WTC11 (cell line): ENCODE measurements at regions not wholly inside any gene's neighbourhood (a gene's known extent, or its start where the extent isn't known, plus 50 kb on each side); places are given as distances from the start of the nearest gene placed in this dataset.

Experiments
- ATAC-seq: fragments of 200-7000 bp; cut with Tn5 transposase; 2 replicates; pipeline ENCODE4 v1.10.0; 2021; ENCODE audit warnings: mild to moderate bottlenecking, moderate library complexity
- CTCF ChIA-PET: fragments of 300-600 bp; sonication (Branson Sonifier 250); formaldehyde crosslinking; loops from one replicate; lab custom pipeline; 2021; ENCODE audit warnings: antibody characterized with exemption; lab: Charles Lee
- POLR2A ChIA-PET: fragments of 350-600 bp; sonication (Branson Sonifier 250); formaldehyde crosslinking; loops from one replicate; lab custom pipeline; 2021; ENCODE audit warnings: antibody characterized with exemption; lab: Charles Lee
- DNase-seq: peaks from one replicate; pipeline ENCODE4 v3.0.0; 2021; ENCODE audit warnings: low spot score
- H3K27ac Mint-ChIP-seq: 2 replicates; pipeline ENCODE4 v1.8.0; 2021; ENCODE audit warnings: mixed read lengths
- H3K27me3 Mint-ChIP-seq: 2 replicates; pipeline ENCODE4 v1.8.0; 2021; ENCODE audit warnings: low read depth, mild to moderate bottlenecking, moderate library complexity, mixed read lengths
- H3K36me3 Mint-ChIP-seq: 2 replicates; pipeline ENCODE4 v1.8.0; 2021; ENCODE audit warnings: mixed read lengths
- H3K4me1 Mint-ChIP-seq: 2 replicates; pipeline ENCODE4 v1.8.0; 2022; ENCODE audit warnings: mixed read lengths
- H3K4me3 Mint-ChIP-seq: 2 replicates; pipeline ENCODE4 v1.8.0; 2021; ENCODE audit warnings: mild to moderate bottlenecking, moderate library complexity, mixed read lengths
- H3K9me3 Mint-ChIP-seq: 2 replicates; pipeline ENCODE4 v1.8.0; 2021; ENCODE audit warnings: mixed read lengths
- ATF1 ChIP-seq: sonication (generic); formaldehyde crosslinking; IDR thresholded peaks from 2 replicates; pipeline ENCODE4 v1.8.1; 2023; ENCODE audit warnings: mild to moderate bottlenecking, moderate library complexity, missing genetic modification reagents
- ATF2 ChIP-seq: sonication (generic); formaldehyde crosslinking; IDR thresholded peaks from 2 replicates; pipeline ENCODE4 v1.8.1; 2022; ENCODE audit warnings: low read depth, missing genetic modification reagents, borderline replicate concordance
- ELF4 ChIP-seq: sonication (generic); formaldehyde crosslinking; IDR thresholded peaks from 2 replicates; pipeline ENCODE4 v1.8.1; 2022; ENCODE audit warnings: low read depth, mild to moderate bottlenecking, moderate library complexity, missing genetic modification reagents
- ETV6 ChIP-seq: sonication (generic); formaldehyde crosslinking; IDR thresholded peaks from 2 replicates; pipeline ENCODE4 v1.8.1; 2022; ENCODE audit warnings: mild to moderate bottlenecking, missing genetic modification reagents
- FOXJ3 ChIP-seq: sonication (generic); formaldehyde crosslinking; IDR thresholded peaks from 2 replicates; pipeline ENCODE4 v1.9.0; 2021; ENCODE audit warnings: missing genetic modification reagents, mild to moderate bottlenecking, borderline replicate concordance
- FOXK1 ChIP-seq: sonication (generic); formaldehyde crosslinking; IDR thresholded peaks from 2 replicates; pipeline ENCODE4 v1.8.0; 2022; ENCODE audit warnings: mild to moderate bottlenecking, moderate library complexity, missing genetic modification reagents
- GRHL2 ChIP-seq: fragments of 250-450 bp; sonication (Bioruptor Pico); IDR thresholded peaks from 2 replicates; pipeline ENCODE4 v1.8.0; 2022; ENCODE audit warnings: mild to moderate bottlenecking, moderate library complexity; ENCODE audit not compliant: insufficient replicate concordance, severe bottlenecking
- HMGXB4 ChIP-seq: sonication (generic); formaldehyde crosslinking; IDR thresholded peaks from 2 replicates; pipeline ENCODE4 v1.8.1; 2023; ENCODE audit warnings: mild to moderate bottlenecking, moderate library complexity, missing genetic modification reagents
- NFATC4 ChIP-seq: fragments of 250-450 bp; sonication (Bioruptor Pico); IDR thresholded peaks from 2 replicates; pipeline ENCODE4 v1.9.0; 2021; ENCODE audit warnings: mild to moderate bottlenecking
- NFYB ChIP-seq: sonication (generic); formaldehyde crosslinking; conservative IDR thresholded peaks from 2 replicates; pipeline ENCODE4 v1.8.0; 2022; ENCODE audit warnings: low read depth, missing genetic modification reagents
- PRRX2 ChIP-seq: fragments of 250-450 bp; sonication (Bioruptor Pico); IDR thresholded peaks from 2 replicates; pipeline ENCODE4 v1.8.0; 2021; ENCODE audit warnings: mild to moderate bottlenecking
- STAT6 ChIP-seq: sonication (generic); formaldehyde crosslinking; conservative IDR thresholded peaks from 2 replicates; pipeline ENCODE4 v1.8.1; 2023; ENCODE audit warnings: mild to moderate bottlenecking, low read depth, missing genetic modification reagents, moderate library complexity
- TCF7 ChIP-seq: sonication (generic); formaldehyde crosslinking; IDR thresholded peaks from 2 replicates; pipeline ENCODE4 v1.8.0; 2022; ENCODE audit warnings: mild to moderate bottlenecking, low read depth, missing genetic modification reagents, moderate library complexity
- ZNF121 ChIP-seq: sonication (generic); formaldehyde crosslinking; IDR thresholded peaks from 2 replicates; pipeline ENCODE4 v1.8.0; 2023; ENCODE audit warnings: missing genetic modification reagents
- ZNF317 ChIP-seq: sonication (generic); formaldehyde crosslinking; IDR thresholded peaks from 2 replicates; pipeline ENCODE4 v1.8.1; 2023; ENCODE audit warnings: low read depth, mild to moderate bottlenecking, moderate library complexity, missing genetic modification reagents, borderline replicate concordance
- TF ChIP-seq, protein P1 (sequence below): sonication (generic); formaldehyde crosslinking; IDR thresholded peaks from 2 replicates; pipeline ENCODE4 v1.8.1; 2022; ENCODE audit warnings: missing genetic modification reagents, borderline replicate concordance
- TF ChIP-seq, protein P2 (sequence below): sonication (generic); formaldehyde crosslinking; IDR thresholded peaks from 2 replicates; pipeline ENCODE4 v1.8.1; 2022; ENCODE audit warnings: mild to moderate bottlenecking, missing genetic modification reagents, moderate library complexity, borderline replicate concordance

DNA sequence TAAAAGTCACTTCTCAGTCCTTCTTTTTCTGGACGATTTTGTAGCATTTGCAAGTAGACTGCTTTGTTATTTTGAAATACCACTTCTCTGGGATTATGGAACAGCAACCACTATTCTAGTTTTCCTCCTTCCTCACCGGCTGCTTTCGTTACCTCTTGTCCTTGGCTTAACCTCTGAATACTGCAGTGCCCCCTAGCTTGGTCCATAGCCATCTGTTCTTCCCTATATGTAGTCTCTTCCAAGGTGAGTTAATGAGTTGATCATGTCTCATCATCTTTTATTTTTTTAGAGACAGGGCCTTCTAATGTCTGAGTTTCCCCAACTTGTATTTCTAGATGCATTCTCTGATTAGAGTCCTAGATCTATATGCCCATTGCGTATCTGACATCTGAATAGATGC is 694.3 kb downstream of the NTRK3 start:
- no peak overlapping the region for H3K4me3 Mint-ChIP-seq

More for the DNA sequence above, 694.3 kb downstream of the NTRK3 start:
- H3K9me3 Mint-ChIP-seq, result peaks cover 5% of the 10 kb centered on the region
- H3K27me3 Mint-ChIP-seq, result no peaks in the 10 kb centered on the region
- no peak for DNase-seq
- peak; percentile 44; the same call in 1 of the 2 replicates for ATAC-seq
- H3K36me3 Mint-ChIP-seq, result no peaks in the 10 kb centered on the region; the same call in 1 of the 2 replicates
- POLR2A ChIA-PET, result no interaction called here
- H3K4me1 Mint-ChIP-seq, result no peaks in the 10 kb centered on the region
- CTCF ChIA-PET, result interaction anchor here (0.7 kb wide), 1 partner anchor 99 kb away, joined by 4 read pairs; no protein-coding TSS in a partner anchor
- TF ChIP-seq ATF1 (CRISPR knock-in tag) (no peak), GRHL2 (CRISPR knock-in tag) (no peak), FOXK1 (no peak), NFATC4 (CRISPR knock-in tag) (no peak), STAT6 (CRISPR knock-in tag) (no peak), TCF7 (CRISPR knock-in tag) (no peak), ZNF121 (CRISPR knock-in tag) (no peak), ELF4 (CRISPR knock-in tag) (no peak), NFYB (CRISPR knock-in tag) (no peak), FOXJ3 (CRISPR knock-in tag) (no peak), ZNF317 (CRISPR knock-in tag) (no peak), HMGXB4 (no peak), PRRX2 (CRISPR knock-in tag) (no peak), ATF2 (CRISPR knock-in tag) (no peak), ETV6 (CRISPR knock-in tag) (no peak)
- TF ChIP-seq, protein P1, sequence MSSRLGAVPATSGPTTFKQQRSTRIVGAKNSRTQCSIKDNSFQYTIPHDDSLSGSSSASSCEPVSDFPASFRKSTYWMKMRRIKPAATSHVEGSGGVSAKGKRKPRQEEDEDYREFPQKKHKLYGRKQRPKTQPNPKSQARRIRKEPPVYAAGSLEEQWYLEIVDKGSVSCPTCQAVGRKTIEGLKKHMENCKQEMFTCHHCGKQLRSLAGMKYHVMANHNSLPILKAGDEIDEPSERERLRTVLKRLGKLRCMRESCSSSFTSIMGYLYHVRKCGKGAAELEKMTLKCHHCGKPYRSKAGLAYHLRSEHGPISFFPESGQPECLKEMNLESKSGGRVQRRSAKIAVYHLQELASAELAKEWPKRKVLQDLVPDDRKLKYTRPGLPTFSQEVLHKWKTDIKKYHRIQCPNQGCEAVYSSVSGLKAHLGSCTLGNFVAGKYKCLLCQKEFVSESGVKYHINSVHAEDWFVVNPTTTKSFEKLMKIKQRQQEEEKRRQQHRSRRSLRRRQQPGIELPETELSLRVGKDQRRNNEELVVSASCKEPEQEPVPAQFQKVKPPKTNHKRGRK (CRISPR knock-in tag), result no peak
- TF ChIP-seq, protein P2, sequence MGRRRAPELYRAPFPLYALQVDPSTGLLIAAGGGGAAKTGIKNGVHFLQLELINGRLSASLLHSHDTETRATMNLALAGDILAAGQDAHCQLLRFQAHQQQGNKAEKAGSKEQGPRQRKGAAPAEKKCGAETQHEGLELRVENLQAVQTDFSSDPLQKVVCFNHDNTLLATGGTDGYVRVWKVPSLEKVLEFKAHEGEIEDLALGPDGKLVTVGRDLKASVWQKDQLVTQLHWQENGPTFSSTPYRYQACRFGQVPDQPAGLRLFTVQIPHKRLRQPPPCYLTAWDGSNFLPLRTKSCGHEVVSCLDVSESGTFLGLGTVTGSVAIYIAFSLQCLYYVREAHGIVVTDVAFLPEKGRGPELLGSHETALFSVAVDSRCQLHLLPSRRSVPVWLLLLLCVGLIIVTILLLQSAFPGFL (CRISPR knock-in tag), result no peak
- H3K27ac Mint-ChIP-seq, result no peak overlapping the region
